ENCODE measurements at regions not wholly inside any gene's neighbourhood (a gene's known extent, or its start where the extent isn't known, plus 50 kb on each side); places are given as distances from the start of the nearest gene placed in this dataset.

DNA sequence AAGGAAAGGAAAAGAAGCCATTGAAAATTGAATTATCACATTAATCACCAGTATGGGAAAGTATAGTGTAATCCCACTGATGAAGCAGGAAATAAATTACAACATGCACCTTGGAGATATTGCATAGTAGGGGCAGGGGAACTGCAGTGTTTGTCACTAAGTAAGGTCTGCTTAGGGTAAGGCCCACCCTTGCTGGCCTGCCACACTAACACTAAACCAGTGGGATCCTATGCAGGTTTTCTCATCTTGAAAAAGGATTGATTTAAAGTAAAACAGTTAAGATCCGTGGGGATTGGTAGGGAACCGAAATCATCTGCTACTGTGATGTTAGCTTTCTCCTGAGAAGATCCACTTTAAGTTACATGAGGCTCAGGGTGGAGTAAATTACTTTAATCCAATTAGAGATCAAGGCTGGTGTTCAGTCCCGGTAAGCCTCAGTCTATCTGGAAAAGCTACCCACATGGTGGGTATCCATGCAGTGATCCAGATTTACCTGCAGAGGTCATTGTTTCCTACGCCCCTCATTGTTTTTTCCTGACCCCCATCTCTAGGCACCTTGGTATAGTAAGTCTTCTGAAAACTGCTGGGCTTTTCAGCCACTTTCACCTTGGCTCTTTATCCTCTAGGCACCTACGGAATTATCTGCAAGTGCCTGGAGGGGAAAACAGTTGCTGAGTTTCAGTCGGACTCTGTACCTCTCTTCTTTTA is 1014.9 kb upstream of the ATXN8OS start:
- TF ChIP-seq PAX5 (IDR thresholded peaks at IDR 0.05; ENCODE audit: insufficient read depth, low read length, severe bottlenecking) (no peak), TAF1 (IDR thresholded peaks at IDR 0.05; ENCODE audit: low read depth, low read length) (no peak), POLR2A (IDR thresholded peaks at IDR 0.05; ENCODE audit: low read depth, low read length) (no peak)
